ENCODE measurements at regions not wholly inside any gene's neighbourhood (a gene's known extent, or its start where the extent isn't known, plus 50 kb on each side); places are given as distances from the start of the nearest gene placed in this dataset.
"Not testable (repeated sequence)": the region's sequence is repeated elsewhere in the genome, so short reads cannot be mapped to it uniquely, and the experiment has no call there.

DNA sequence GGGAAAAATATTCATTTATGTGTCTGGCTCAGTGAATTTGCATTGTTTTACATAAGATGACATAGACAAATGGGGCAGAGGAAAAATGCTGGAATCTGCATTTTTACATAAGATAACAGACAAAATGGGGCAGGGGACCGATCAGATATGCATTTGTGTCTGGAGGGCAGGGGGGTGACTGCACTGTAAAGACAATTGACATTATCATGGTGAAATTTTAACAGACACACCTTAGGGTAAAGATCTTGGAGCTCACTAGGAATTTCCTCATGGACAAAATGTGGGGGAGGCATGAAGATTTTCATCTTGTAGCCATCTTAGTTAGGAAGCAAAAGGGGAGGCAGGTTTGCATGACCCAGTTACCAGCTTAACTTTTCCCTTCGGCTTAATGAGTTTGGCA is 51.4 kb upstream of the GOLGA8O start:
- TF ChIP-seq, protein P1, sequence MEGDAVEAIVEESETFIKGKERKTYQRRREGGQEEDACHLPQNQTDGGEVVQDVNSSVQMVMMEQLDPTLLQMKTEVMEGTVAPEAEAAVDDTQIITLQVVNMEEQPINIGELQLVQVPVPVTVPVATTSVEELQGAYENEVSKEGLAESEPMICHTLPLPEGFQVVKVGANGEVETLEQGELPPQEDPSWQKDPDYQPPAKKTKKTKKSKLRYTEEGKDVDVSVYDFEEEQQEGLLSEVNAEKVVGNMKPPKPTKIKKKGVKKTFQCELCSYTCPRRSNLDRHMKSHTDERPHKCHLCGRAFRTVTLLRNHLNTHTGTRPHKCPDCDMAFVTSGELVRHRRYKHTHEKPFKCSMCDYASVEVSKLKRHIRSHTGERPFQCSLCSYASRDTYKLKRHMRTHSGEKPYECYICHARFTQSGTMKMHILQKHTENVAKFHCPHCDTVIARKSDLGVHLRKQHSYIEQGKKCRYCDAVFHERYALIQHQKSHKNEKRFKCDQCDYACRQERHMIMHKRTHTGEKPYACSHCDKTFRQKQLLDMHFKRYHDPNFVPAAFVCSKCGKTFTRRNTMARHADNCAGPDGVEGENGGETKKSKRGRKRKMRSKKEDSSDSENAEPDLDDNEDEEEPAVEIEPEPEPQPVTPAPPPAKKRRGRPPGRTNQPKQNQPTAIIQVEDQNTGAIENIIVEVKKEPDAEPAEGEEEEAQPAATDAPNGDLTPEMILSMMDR (IDR thresholded peaks at IDR 0.05; ENCODE audit: poor library complexity, severe bottlenecking): not testable (repeated sequence)
- not testable (repeated sequence) for TF ChIP-seq SMC3 (conservative IDR thresholded peaks at IDR 0.05; ENCODE audit: poor library complexity)

Measured in neural cell (in vitro differentiated cells).